Activated naive CD4-positive, alpha-beta T cell treated with anti-CD3 and anti-CD28 coated beads, Interleukin-2, amount 50 U/mL, for 24 hours (primary cell): ENCODE measurements at regions not wholly inside any gene's neighbourhood (a gene's known extent, or its start where the extent isn't known, plus 50 kb on each side); places are given as distances from the start of the nearest gene placed in this dataset.
"Not testable (repeated sequence)": the region's sequence is repeated elsewhere in the genome, so short reads cannot be mapped to it uniquely, and the experiment has no call there.

Experiments
- H3K27ac Mint-ChIP-seq: one replicate; pipeline ENCODE4 v1.8.0; 2021; ENCODE audit warnings: mild to moderate bottlenecking, mixed read lengths
- H3K27me3 Mint-ChIP-seq: one replicate; pipeline ENCODE4 v1.8.0; 2021; ENCODE audit warnings: mixed read lengths
- H3K36me3 Mint-ChIP-seq: one replicate; pipeline ENCODE4 v1.8.0; 2021; ENCODE audit warnings: mixed read lengths
- H3K4me1 Mint-ChIP-seq: one replicate; pipeline ENCODE4 v1.8.0; 2021; ENCODE audit warnings: mixed read lengths
- H3K4me3 Mint-ChIP-seq: one replicate; pipeline ENCODE4 v1.8.0; 2021; ENCODE audit warnings: mild to moderate bottlenecking, mixed read lengths
- H3K9me3 Mint-ChIP-seq: one replicate; pipeline ENCODE4 v1.8.0; 2021; ENCODE audit warnings: mixed read lengths

- Mint-ChIP-seq H3K27ac (no peak overlapping the region), H3K9me3 (peaks cover 4% of the 10 kb centered on the region), H3K27me3 (no peaks in the 10 kb centered on the region), H3K4me3 (no peak overlapping the region), H3K36me3 (no peaks in the 10 kb centered on the region), H3K4me1 (peaks cover 43% of the 10 kb centered on the region)
Measured at GRCh38 chr10:3968727-3969126, 183.7 kb upstream of the KLF6 start.

GRCh38 chr10:3964516-3964915 is 179.5 kb upstream of the KLF6 start:
- H3K4me1 Mint-ChIP-seq = peaks cover 23% of the 10 kb centered on the region
- no peaks in the 10 kb centered on the region for H3K27me3 Mint-ChIP-seq
- no peak overlapping the region for H3K4me3 Mint-ChIP-seq
- peaks cover 4% of the 10 kb centered on the region for H3K9me3 Mint-ChIP-seq
- H3K27ac Mint-ChIP-seq = no peak overlapping the region
- H3K36me3 Mint-ChIP-seq = no peaks in the 10 kb centered on the region

- Mint-ChIP-seq H3K9me3 (peaks cover 4% of the 10 kb centered on the region), H3K4me1 (peaks cover 20% of the 10 kb centered on the region), H3K27me3 (no peaks in the 10 kb centered on the region), H3K36me3 (no peaks in the 10 kb centered on the region), H3K27ac (no peak overlapping the region), H3K4me3 (no peak overlapping the region)
Measured at GRCh38 chr10:3963191-3963673, 178.2 kb upstream of the KLF6 start.

GRCh38 chr10:3961082-3961481 is 176.1 kb upstream of the KLF6 start:
- Mint-ChIP-seq H3K27me3 (no peaks in the 10 kb centered on the region), H3K27ac (peak overlapping the region; percentile 84), H3K4me3 (peak overlapping the region; percentile 23), H3K9me3 (no peaks in the 10 kb centered on the region), H3K4me1 (peaks cover 20% of the 10 kb centered on the region), H3K36me3 (no peaks in the 10 kb centered on the region)

GRCh38 chr10:3960496-3960895 is 175.5 kb upstream of the KLF6 start:
- no peaks in the 10 kb centered on the region for H3K36me3 Mint-ChIP-seq
- no peak overlapping the region for H3K27ac Mint-ChIP-seq
- peaks cover 20% of the 10 kb centered on the region for H3K4me1 Mint-ChIP-seq
- no peak overlapping the region for H3K4me3 Mint-ChIP-seq
- H3K27me3 Mint-ChIP-seq = no peaks in the 10 kb centered on the region
- no peaks in the 10 kb centered on the region for H3K9me3 Mint-ChIP-seq

- Mint-ChIP-seq H3K27ac (no peak overlapping the region), H3K4me1 (peaks cover 20% of the 10 kb centered on the region), H3K9me3 (no peaks in the 10 kb centered on the region), H3K36me3 (no peaks in the 10 kb centered on the region), H3K4me3 (no peak overlapping the region), H3K27me3 (no peaks in the 10 kb centered on the region)
Measured at GRCh38 chr10:3959370-3960325, 174.6 kb upstream of the KLF6 start.

- Mint-ChIP-seq H3K4me1 (peaks cover 20% of the 10 kb centered on the region), H3K27ac (no peak overlapping the region), H3K27me3 (no peaks in the 10 kb centered on the region), H3K9me3 (no peaks in the 10 kb centered on the region), H3K36me3 (no peaks in the 10 kb centered on the region), H3K4me3 (no peak overlapping the region)
Measured at GRCh38 chr10:3958472-3958996, 173.5 kb upstream of the KLF6 start.

GRCh38 chr10:3955955-3956617 is 171.1 kb upstream of the KLF6 start:
- Mint-ChIP-seq H3K9me3 (no peaks in the 10 kb centered on the region), H3K4me3 (no peak overlapping the region), H3K27me3 (no peaks in the 10 kb centered on the region), H3K27ac (no peak overlapping the region), H3K36me3 (no peaks in the 10 kb centered on the region), H3K4me1 (peaks cover 19% of the 10 kb centered on the region)

- Mint-ChIP-seq H3K4me1 (peaks cover 19% of the 10 kb centered on the region), H3K36me3 (no peaks in the 10 kb centered on the region), H3K9me3 (no peaks in the 10 kb centered on the region), H3K27ac (no peak overlapping the region), H3K27me3 (no peaks in the 10 kb centered on the region), H3K4me3 (no peak overlapping the region)
Measured at GRCh38 chr10:3955493-3955892, 170.5 kb upstream of the KLF6 start.

- Mint-ChIP-seq H3K9me3 (no peaks in the 10 kb centered on the region), H3K27me3 (no peaks in the 10 kb centered on the region)
Measured at GRCh38 chr10:3954615-3955014, 169.6 kb upstream of the KLF6 start.

GRCh38 chr10:3954007-3954406 is 169.0 kb upstream of the KLF6 start:
- H3K27me3 Mint-ChIP-seq, H3K9me3 Mint-ChIP-seq, H3K36me3 Mint-ChIP-seq, H3K4me3 Mint-ChIP-seq, H3K27ac Mint-ChIP-seq: not testable (repeated sequence)
- peaks cover 27% of the 10 kb centered on the region for H3K4me1 Mint-ChIP-seq

More at GRCh38 chr10:3954615-3955014, 169.6 kb upstream of the KLF6 start:
- H3K4me1 Mint-ChIP-seq = peaks cover 24% of the 10 kb centered on the region
- H3K27ac Mint-ChIP-seq = no peak overlapping the region
- no peak overlapping the region for H3K4me3 Mint-ChIP-seq
- no peaks in the 10 kb centered on the region for H3K36me3 Mint-ChIP-seq

- Mint-ChIP-seq H3K4me3 (no peak overlapping the region), H3K4me1 (peaks cover 40% of the 10 kb centered on the region), H3K27ac (peak overlapping the region; percentile 36), H3K9me3 (no peaks in the 10 kb centered on the region), H3K36me3 (no peaks in the 10 kb centered on the region), H3K27me3 (no peaks in the 10 kb centered on the region)
Measured at GRCh38 chr10:3951993-3952392, 167.0 kb upstream of the KLF6 start.

- Mint-ChIP-seq H3K27me3 (no peaks in the 10 kb centered on the region), H3K4me3 (no peak overlapping the region), H3K4me1 (peaks cover 51% of the 10 kb centered on the region), H3K36me3 (no peaks in the 10 kb centered on the region), H3K27ac (no peak overlapping the region), H3K9me3 (no peaks in the 10 kb centered on the region)
Measured at GRCh38 chr10:3950676-3951275, 165.8 kb upstream of the KLF6 start.

GRCh38 chr10:3949711-3950110 is 164.7 kb upstream of the KLF6 start:
- Mint-ChIP-seq H3K4me1 (peaks cover 56% of the 10 kb centered on the region), H3K4me3 (no peak overlapping the region)

GRCh38 chr10:3948843-3949242 is 163.8 kb upstream of the KLF6 start:
- Mint-ChIP-seq H3K9me3 (no peaks in the 10 kb centered on the region), H3K4me3 (no peak overlapping the region), H3K27ac (peak overlapping the region; percentile 74), H3K4me1 (peaks cover 56% of the 10 kb centered on the region), H3K36me3 (no peaks in the 10 kb centered on the region), H3K27me3 (no peaks in the 10 kb centered on the region)

More at GRCh38 chr10:3949711-3950110, 164.7 kb upstream of the KLF6 start:
- no peaks in the 10 kb centered on the region for H3K9me3 Mint-ChIP-seq
- no peaks in the 10 kb centered on the region for H3K36me3 Mint-ChIP-seq
- H3K27ac Mint-ChIP-seq = no peak overlapping the region
- no peaks in the 10 kb centered on the region for H3K27me3 Mint-ChIP-seq
